ENCODE measurements at regions not wholly inside any gene's neighbourhood (a gene's known extent, or its start where the extent isn't known, plus 50 kb on each side); places are given as distances from the start of the nearest gene placed in this dataset.

DNA sequence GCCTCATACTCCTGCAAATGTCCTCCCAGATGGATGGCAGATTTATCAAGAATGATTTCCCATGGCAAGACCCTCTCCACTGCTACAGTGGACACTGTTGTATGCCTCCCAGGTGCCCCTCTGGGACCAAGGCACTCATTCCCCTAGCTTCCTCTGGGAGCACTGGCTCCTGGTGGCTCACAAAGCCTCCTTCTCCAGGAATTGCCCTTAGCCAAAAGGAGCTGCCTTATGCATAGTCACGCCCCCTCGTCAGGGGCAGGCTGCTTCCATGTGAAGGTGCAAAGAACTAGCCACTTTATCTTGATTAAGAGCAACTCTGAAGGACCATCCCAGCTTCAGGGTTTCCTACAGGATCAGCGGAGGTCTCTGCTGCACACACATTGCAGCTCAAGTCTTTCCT is 358.1 kb downstream of the CDK5RAP2 start:
- Histone ChIP-seq H3K79me2 (ENCODE audit: insufficient read depth, low read depth, low read length) (no peaks in the 10 kb centered on the region), H3K9me3 (ENCODE audit: low read length) (no peaks in the 10 kb centered on the region), H3K36me3 (ENCODE audit: insufficient read depth, low read length) (no peaks in the 10 kb centered on the region), H3K27ac (ENCODE audit: low read depth, low read length, poor library complexity, severe bottlenecking) (no peak overlapping the region), H2AFZ (ENCODE audit: low read length) (no peak overlapping the region), H3K9me2 (ENCODE audit: insufficient read depth, low read length) (no peaks in the 10 kb centered on the region), H3K4me2 (ENCODE audit: low read length) (no peak overlapping the region), H4K20me1 (ENCODE audit: insufficient read depth, low read length) (no peaks in the 10 kb centered on the region), H3K4me1 (ENCODE audit: insufficient read depth, low read length, poor library complexity, severe bottlenecking) (no peaks in the 10 kb centered on the region), H3K4me3 (ENCODE audit: low read depth, low read length, poor library complexity, severe bottlenecking) (no peak overlapping the region)
- CTCF ChIA-PET (ENCODE audit: unreplicated experiment), result no interaction called here
- no peak for DNase-seq (ENCODE audit: low spot score)
- TF ChIP-seq CTCF (conservative IDR thresholded peaks at IDR 0.05; ENCODE audit: low read length), result no peak
- no peak for TF ChIP-seq EZH2phosphoT487 (IDR thresholded peaks at IDR 0.05; ENCODE audit: borderline replicate concordance, low read depth, low read length)
- POLR2A ChIA-PET, result interaction anchor here (1.0 kb wide), 1 partner anchor 10 kb away, joined by 3 read pairs; no protein-coding TSS in a partner anchor
- no TSS peak for BruUV-seq (replicated peaks)
- intact Hi-C loops (cut with micrococcal nuclease; ENCODE audit: unreplicated experiment), result no loop called here

GRCh38 chr9:120214332-120214731 is 365.6 kb downstream of the CDK5RAP2 start:
- intact Hi-C loops (cut with micrococcal nuclease; ENCODE audit: unreplicated experiment), result no loop called here
- no TSS peak for BruUV-seq (replicated peaks)
- Histone ChIP-seq H3K9me2 (ENCODE audit: insufficient read depth, low read length) (no peaks in the 10 kb centered on the region), H2AFZ (ENCODE audit: low read length) (no peak overlapping the region), H3K4me2 (ENCODE audit: low read length) (no peak overlapping the region), H4K20me1 (ENCODE audit: insufficient read depth, low read length) (no peaks in the 10 kb centered on the region), H3K79me2 (ENCODE audit: insufficient read depth, low read depth, low read length) (no peaks in the 10 kb centered on the region), H3K9me3 (ENCODE audit: low read length) (no peaks in the 10 kb centered on the region), H3K4me3 (ENCODE audit: low read depth, low read length, poor library complexity, severe bottlenecking) (no peak overlapping the region), H3K4me1 (ENCODE audit: insufficient read depth, low read length, poor library complexity, severe bottlenecking) (no peaks in the 10 kb centered on the region), H3K36me3 (ENCODE audit: insufficient read depth, low read length) (no peaks in the 10 kb centered on the region), H3K27ac (ENCODE audit: low read depth, low read length, poor library complexity, severe bottlenecking) (no peak overlapping the region)
- CTCF ChIA-PET (ENCODE audit: unreplicated experiment), result no interaction called here
- no peak for DNase-seq (ENCODE audit: low spot score)
- no peak for TF ChIP-seq EZH2phosphoT487 (IDR thresholded peaks at IDR 0.05; ENCODE audit: borderline replicate concordance, low read depth, low read length)
- no peak for TF ChIP-seq CTCF (conservative IDR thresholded peaks at IDR 0.05; ENCODE audit: low read length)
- POLR2A ChIA-PET, result no interaction called here

DNA sequence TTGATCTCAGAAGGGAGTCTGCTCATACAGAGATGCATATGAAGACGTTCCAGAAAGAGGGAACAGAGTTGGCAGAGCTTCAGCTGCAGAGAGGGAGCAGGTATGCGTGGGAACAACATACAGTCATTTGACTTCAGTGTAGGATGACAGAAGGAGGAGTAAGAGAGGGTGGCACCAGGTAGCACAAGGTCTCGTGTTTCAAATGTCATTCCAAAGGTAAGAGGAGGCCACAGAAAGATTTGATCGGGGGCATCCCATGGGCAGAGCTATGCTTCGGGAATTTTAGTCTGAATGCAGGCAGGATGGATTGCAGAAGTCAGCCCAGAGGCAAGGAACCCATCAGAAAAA is 367.1 kb downstream of the CDK5RAP2 start:
- H3K4me1 ChIP-seq (ENCODE audit: insufficient read depth, low read length, poor library complexity, severe bottlenecking), result no peaks in the 10 kb centered on the region
- H3K9me3 ChIP-seq (ENCODE audit: low read length), result no peaks in the 10 kb centered on the region
- intact Hi-C loops (cut with micrococcal nuclease; ENCODE audit: unreplicated experiment), result no loop called here
- no peak for TF ChIP-seq CTCF (conservative IDR thresholded peaks at IDR 0.05; ENCODE audit: low read length)
- TF ChIP-seq EZH2phosphoT487 (IDR thresholded peaks at IDR 0.05; ENCODE audit: borderline replicate concordance, low read depth, low read length), result no peak
- H3K27ac ChIP-seq (ENCODE audit: low read depth, low read length, poor library complexity, severe bottlenecking), result no peak overlapping the region
- H3K4me3 ChIP-seq (ENCODE audit: low read depth, low read length, poor library complexity, severe bottlenecking), result no peak overlapping the region
- H3K79me2 ChIP-seq (ENCODE audit: insufficient read depth, low read depth, low read length), result no peaks in the 10 kb centered on the region
- ChIA-PET POLR2A (no interaction called here), CTCF (ENCODE audit: unreplicated experiment) (no interaction called here)
- H3K4me2 ChIP-seq (ENCODE audit: low read length), result no peak overlapping the region
- H3K9me2 ChIP-seq (ENCODE audit: insufficient read depth, low read length), result no peaks in the 10 kb centered on the region
- no peak for DNase-seq (ENCODE audit: low spot score)
- H2AFZ ChIP-seq (ENCODE audit: low read length), result no peak overlapping the region
- BruUV-seq (replicated peaks), result no TSS peak
- no peaks in the 10 kb centered on the region for H3K36me3 ChIP-seq (ENCODE audit: insufficient read depth, low read length)
- H4K20me1 ChIP-seq (ENCODE audit: insufficient read depth, low read length), result no peaks in the 10 kb centered on the region

All from OCI-LY7 (cell line).